Ishikawa (cell line): ENCODE measurements at regions not wholly inside any gene's neighbourhood (a gene's known extent, or its start where the extent isn't known, plus 50 kb on each side); places are given as distances from the start of the nearest gene placed in this dataset.

Experiments used
- CEBPB ChIP-seq: IDR thresholded peaks from 2 replicates; pipeline ENCODE4 v1.6.1; 2012
- CREB1 ChIP-seq: IDR thresholded peaks from 2 replicates; pipeline ENCODE4 v1.6.1; 2012; ENCODE audit warnings: low read depth
- EGR1 ChIP-seq: IDR thresholded peaks from 2 replicates; pipeline ENCODE4 v1.6.1; 2012
- EP300 ChIP-seq: IDR thresholded peaks from 2 replicates; pipeline ENCODE4 v1.6.1; 2012; ENCODE audit warnings: borderline replicate concordance
- FOXM1 ChIP-seq: IDR thresholded peaks from 2 replicates; pipeline ENCODE4 v1.6.1; 2012; ENCODE audit warnings: low read depth, borderline replicate concordance
- NFIC ChIP-seq: IDR thresholded peaks from 2 replicates; pipeline ENCODE4 v1.6.1; 2012
- RAD21 ChIP-seq: IDR thresholded peaks from 2 replicates; pipeline ENCODE4 v1.6.1; 2012; ENCODE audit warnings: low read depth
- TAF1 ChIP-seq: IDR thresholded peaks from 2 replicates; pipeline ENCODE4 v1.6.1; 2012; ENCODE audit warnings: low read depth, mild to moderate bottlenecking
- TCF12 ChIP-seq: IDR thresholded peaks from 2 replicates; pipeline ENCODE4 v1.6.1; 2012; ENCODE audit warnings: low read depth
- TEAD4 ChIP-seq: IDR thresholded peaks from 2 replicates; pipeline ENCODE4 v1.6.1; 2012
- YY1 ChIP-seq: IDR thresholded peaks from 2 replicates; pipeline ENCODE4 v1.6.1; 2012; ENCODE audit warnings: low read depth
- ZBTB7A ChIP-seq: IDR thresholded peaks from 2 replicates; pipeline ENCODE4 v1.6.1; 2012; ENCODE audit warnings: low read depth
- TF ChIP-seq, protein P1 (sequence below): IDR thresholded peaks from 2 replicates; pipeline ENCODE4 v1.6.1; 2012; ENCODE audit warnings: low read depth, mild to moderate bottlenecking
- TF ChIP-seq, protein P2 (sequence below): IDR thresholded peaks from 2 replicates; pipeline ENCODE4 v1.6.1; 2012
- TF ChIP-seq, protein P3 (sequence below): IDR thresholded peaks from 2 replicates; pipeline ENCODE4 v1.6.1; 2012

- TF ChIP-seq NFIC = no peak
- TF ChIP-seq, protein P1, sequence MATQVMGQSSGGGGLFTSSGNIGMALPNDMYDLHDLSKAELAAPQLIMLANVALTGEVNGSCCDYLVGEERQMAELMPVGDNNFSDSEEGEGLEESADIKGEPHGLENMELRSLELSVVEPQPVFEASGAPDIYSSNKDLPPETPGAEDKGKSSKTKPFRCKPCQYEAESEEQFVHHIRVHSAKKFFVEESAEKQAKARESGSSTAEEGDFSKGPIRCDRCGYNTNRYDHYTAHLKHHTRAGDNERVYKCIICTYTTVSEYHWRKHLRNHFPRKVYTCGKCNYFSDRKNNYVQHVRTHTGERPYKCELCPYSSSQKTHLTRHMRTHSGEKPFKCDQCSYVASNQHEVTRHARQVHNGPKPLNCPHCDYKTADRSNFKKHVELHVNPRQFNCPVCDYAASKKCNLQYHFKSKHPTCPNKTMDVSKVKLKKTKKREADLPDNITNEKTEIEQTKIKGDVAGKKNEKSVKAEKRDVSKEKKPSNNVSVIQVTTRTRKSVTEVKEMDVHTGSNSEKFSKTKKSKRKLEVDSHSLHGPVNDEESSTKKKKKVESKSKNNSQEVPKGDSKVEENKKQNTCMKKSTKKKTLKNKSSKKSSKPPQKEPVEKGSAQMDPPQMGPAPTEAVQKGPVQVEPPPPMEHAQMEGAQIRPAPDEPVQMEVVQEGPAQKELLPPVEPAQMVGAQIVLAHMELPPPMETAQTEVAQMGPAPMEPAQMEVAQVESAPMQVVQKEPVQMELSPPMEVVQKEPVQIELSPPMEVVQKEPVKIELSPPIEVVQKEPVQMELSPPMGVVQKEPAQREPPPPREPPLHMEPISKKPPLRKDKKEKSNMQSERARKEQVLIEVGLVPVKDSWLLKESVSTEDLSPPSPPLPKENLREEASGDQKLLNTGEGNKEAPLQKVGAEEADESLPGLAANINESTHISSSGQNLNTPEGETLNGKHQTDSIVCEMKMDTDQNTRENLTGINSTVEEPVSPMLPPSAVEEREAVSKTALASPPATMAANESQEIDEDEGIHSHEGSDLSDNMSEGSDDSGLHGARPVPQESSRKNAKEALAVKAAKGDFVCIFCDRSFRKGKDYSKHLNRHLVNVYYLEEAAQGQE = no peak
- no peak for TF ChIP-seq ZBTB7A
- TF ChIP-seq EP300 = no peak
- peak; percentile 32; the same call in 1 of the 2 replicates for TF ChIP-seq TEAD4
- TF ChIP-seq TAF1 = no peak
- TF ChIP-seq, protein P2, sequence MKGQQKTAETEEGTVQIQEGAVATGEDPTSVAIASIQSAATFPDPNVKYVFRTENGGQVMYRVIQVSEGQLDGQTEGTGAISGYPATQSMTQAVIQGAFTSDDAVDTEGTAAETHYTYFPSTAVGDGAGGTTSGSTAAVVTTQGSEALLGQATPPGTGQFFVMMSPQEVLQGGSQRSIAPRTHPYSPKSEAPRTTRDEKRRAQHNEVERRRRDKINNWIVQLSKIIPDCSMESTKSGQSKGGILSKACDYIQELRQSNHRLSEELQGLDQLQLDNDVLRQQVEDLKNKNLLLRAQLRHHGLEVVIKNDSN = peak; percentile 61
- TF ChIP-seq YY1 = no peak
- no peak for TF ChIP-seq CEBPB
Measured at GRCh38 chr2:15708865-15709820, 117.5 kb downstream of the DDX1 start.

DNA sequence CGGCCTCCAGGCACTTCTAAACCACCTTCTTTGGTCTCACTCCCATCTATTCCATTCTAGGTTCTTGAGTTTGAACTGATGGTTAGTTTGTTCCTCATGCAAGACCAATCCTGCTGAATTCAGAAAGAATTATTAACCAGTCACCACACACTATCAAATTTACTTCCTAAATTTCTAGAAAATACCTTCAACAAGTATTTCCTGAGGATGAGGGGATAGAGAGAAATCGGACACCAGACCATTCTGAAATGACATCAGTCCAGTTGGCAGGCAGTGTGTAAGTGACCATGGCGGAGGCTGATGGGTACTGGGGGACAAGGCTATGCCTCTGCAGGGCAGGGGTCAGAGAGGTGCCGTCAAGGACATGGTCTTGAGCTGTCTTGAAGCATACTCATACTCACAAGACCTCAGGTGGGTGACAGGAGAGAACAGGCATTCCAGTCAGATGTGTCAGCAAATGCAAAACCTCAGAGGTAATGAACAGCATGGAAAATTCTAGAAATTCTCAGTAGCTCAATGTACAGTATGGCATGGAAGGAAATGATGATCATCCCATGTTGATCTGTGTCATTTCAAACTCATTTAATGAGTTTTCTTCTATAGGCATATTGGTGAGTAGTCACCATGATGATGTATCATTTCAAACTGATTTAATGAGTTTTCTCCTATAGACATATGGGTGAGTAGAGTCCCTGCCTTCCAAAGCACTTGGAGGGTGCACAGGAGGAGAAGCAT, 119.6 kb downstream of the DDX1 start:
- TF ChIP-seq CEBPB (no peak), TCF12 (no peak)
- TF ChIP-seq, protein P3, sequence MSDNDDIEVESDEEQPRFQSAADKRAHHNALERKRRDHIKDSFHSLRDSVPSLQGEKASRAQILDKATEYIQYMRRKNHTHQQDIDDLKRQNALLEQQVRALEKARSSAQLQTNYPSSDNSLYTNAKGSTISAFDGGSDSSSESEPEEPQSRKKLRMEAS = 0 out of 2 replicates have a peak, but pooled peaks have one; percentile 29

- TF ChIP-seq, protein P1 = no peak
- no peak for TF ChIP-seq FOXM1
- TF ChIP-seq RAD21 = no peak
- TF ChIP-seq CREB1 = no peak
- no peak for TF ChIP-seq YY1
- TF ChIP-seq NFIC = no peak
- TF ChIP-seq, protein P2 = no peak
Measured at GRCh38 chr2:15712551-15713342, 121.1 kb downstream of the DDX1 start.

DNA sequence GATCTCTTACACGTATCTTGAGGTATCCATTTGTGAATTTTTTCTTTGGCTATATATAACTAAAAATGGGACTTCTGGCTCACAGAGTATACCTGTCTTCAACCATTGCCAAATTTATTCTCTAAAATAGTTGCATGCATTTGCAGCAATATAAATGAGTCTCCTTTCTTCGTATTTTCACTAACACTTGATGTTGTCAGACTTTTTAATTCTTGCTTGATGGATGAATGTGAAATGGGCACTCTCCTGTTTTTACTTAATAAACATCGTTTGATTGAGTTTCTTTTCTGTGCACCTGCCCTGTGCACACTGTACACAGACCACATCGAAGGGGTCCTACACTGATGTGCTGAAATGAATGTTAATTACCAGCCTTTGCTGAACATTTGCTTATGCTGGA, 121.8 kb downstream of the DDX1 start:
- no peak for TF ChIP-seq TAF1
- TF ChIP-seq, protein P1 = no peak
- no peak for TF ChIP-seq NFIC
- TF ChIP-seq RAD21 = no peak
- no peak for TF ChIP-seq TEAD4
- TF ChIP-seq CREB1 = no peak
- no peak for TF ChIP-seq TCF12
- no peak for TF ChIP-seq FOXM1
- TF ChIP-seq, protein P3 = no peak
- TF ChIP-seq YY1 = no peak
- no peak for TF ChIP-seq CEBPB
- no peak for TF ChIP-seq EGR1
- TF ChIP-seq EP300 = no peak
- TF ChIP-seq, protein P2 = no peak
- no peak for TF ChIP-seq ZBTB7A
